GM18951 (cell line): ENCODE measurements at regions not wholly inside any gene's neighbourhood (a gene's known extent, or its start where the extent isn't known, plus 50 kb on each side); places are given as distances from the start of the nearest gene placed in this dataset.
"Not testable (repeated sequence)": the region's sequence is repeated elsewhere in the genome, so short reads cannot be mapped to it uniquely, and the experiment has no call there.

Source experiments
- POLR2A ChIP-seq: IDR thresholded peaks from 4 replicates; pipeline ENCODE4 v1.6.1; 2011; ENCODE audit warnings: mild to moderate bottlenecking; ENCODE audit not compliant: insufficient read length, insufficient read depth; ENCODE audit errors: extremely low read depth
- in situ Hi-C: fragments of 300-500 bp; cut with MboI; formaldehyde crosslinking; loops from one replicate; pipeline ENCODE4 v1.12.0; 2022; ENCODE audit warnings: low sequenced_read_pairs, mixed read lengths, inconsistent platforms; ENCODE audit not compliant: unreplicated experiment

DNA sequence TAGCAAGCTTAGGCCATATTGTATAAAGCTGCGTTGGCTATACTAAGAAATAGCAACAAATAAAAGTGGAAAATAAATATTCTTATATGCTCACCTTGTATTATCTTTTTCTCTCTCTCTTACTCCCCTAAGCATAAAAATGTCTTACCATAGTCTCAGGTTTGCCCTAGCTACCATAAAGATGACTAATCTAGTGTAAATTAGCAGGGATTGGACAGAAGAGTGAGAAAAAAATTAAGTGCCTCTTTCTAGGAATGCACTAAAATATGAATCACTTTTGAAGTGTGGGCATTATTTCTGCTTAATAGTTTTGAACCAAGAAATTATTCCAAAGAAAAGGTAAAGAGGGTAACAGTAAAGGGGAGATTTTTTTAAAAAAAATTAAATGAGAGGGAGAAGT lies 201.3 kb downstream of the HINT1 start:
- in situ Hi-C loops: no loop called here
- TF ChIP-seq POLR2A: no peak

DNA sequence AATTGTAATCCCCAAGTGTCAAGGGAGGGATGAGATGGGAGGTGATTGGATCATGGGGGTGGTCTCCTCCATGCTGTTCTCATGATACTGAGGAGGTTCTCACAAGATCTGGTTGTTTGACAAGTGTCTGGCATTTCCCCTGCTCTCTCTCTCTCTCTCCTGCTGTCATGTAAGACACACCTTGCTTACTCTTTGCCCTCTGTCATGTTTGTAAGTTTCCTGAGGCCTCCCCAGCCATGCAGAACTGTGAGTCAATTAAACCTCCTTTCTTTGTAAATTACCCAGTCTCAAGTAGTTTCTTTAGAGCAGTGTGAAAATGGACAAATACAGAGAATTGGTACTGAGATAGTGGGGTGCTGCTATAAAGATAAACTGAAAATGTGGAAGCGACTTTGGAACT lies 207.9 kb downstream of the HINT1 start:
- TF ChIP-seq POLR2A: no peak
- in situ Hi-C loops: no loop called here

- no peak for TF ChIP-seq POLR2A
- in situ Hi-C loops: no loop called here
These were observed 210.0 kb downstream of the HINT1 start for GRCh38 chr5:130955041-130955440.

- in situ Hi-C loops: no loop called here
- TF ChIP-seq POLR2A: no peak
These were observed 210.7 kb downstream of the HINT1 start for GRCh38 chr5:130954336-130954735.

DNA sequence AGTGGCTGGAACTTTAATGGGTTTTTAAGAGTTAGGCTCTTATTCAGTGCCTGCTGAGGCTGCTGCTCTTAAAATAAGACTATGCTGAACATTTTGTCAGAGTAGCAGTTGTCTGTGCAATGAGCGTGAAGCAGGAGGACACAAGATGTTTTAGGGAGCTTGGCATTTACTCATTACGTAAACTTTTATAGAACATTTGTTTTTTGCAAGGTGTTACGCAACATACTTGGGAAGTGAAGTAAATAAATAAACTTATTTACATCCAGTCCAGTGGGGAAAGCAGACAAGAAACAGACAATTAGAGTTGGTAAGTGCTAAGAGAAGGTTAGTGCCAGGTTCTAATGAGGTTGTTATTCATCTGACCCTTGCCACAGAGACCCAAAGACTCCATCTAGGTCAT lies 226.0 kb downstream of the HINT1 start:
- in situ Hi-C loops: no loop called here
- no peak for TF ChIP-seq POLR2A

DNA sequence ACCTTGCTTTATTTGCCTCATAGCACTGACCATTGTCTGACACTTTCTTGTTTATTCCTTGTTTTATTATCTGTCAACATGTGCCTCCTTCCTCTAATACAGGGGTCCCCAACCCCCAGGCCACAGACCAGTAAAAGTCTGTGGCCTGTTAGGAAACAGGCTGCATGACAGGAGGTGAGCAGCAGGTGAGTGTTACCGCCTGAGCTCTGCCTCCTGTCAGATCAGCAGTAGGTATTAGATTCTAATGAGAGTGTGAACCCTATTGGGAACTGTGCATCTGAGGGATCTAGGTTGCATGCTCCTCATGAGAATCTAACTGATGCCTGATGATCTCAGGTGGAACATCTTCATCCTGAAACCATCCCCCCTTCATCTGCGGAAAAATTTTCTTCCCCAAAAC lies 228.0 kb downstream of the HINT1 start:
- no peak for TF ChIP-seq POLR2A

GRCh38 chr5:130923543-130924124 lies 241.4 kb downstream of the HINT1 start:
- in situ Hi-C loops: no loop called here
- TF ChIP-seq POLR2A: no peak

More for the DNA sequence above, 228.0 kb downstream of the HINT1 start:
- in situ Hi-C loops: no loop called here

DNA sequence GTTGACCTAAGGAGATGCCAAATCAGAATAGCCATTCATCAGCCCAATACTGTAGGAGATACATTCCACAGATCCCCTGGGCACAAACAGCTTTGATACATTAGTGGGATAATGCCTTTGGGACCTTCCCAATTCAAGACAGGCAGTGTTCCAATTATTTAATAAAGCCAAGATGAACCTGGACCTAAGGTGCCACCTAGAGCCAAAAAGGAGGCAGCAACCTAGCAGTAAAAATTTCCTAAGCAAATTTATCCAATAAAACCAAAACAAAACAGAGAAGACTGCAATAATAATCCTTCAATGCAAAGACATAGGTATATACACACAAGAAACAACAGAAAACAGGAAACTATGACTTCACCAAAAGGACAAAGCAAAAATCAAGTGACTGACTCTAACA lies 253.0 kb downstream of the HINT1 start:
- in situ Hi-C loops: no loop called here
- no peak for TF ChIP-seq POLR2A

DNA sequence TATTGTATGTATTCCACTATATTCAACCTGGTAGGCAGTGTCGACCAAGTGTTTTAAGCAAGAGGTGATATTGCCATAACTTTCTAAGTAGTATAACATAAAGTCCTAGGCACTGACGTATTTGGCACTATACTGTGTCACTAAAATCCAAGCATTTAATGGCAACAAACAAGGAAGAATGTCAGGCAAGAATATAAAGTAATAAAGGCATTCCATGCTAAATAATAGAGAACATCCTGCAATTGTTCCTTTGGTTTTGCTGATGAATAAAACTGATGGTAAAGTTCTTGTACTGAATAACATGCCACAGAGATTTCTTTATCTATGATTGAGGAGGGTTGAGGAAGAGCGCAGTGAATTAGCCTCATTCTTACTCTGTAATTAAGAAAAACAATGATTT lies 256.9 kb downstream of the HINT1 start:
- TF ChIP-seq POLR2A: no peak
- in situ Hi-C loops: no loop called here

DNA sequence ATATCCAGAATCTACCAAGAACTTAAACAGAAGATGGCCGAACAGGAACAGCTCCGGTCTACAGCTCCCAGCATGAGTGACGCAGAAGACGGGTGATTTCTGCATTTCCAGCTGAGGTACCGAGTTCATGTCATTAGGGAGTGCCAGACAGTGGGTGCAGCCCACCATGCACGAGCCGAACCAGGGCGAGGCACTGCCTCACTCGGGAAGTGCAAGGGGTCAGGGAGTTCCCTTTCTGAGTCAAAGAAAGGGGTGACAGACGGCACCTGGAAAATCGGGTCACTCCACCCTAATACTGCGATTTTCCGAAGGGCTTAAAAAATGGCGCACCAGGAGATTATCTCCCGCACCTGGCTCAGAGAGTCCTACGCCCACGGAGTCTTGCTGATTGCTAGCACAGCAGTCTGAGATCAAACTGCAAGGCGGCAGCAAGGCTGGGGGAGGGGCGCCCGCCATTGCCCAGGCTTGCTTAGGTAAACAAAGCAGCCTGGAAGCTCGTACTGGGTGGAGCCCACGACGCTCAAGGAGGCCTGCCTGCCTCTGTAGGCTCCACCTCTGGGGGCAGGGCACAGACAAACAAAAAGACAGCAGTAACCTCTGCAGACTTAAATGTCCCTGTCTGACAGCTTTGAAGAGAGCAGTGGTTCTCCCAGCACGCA lies 267.4 kb downstream of the HINT1 start:
- in situ Hi-C loops: not testable (repeated sequence)

GRCh38 chr5:130897181-130897536 lies 267.9 kb downstream of the HINT1 start:
- in situ Hi-C loops: not testable (repeated sequence)

DNA sequence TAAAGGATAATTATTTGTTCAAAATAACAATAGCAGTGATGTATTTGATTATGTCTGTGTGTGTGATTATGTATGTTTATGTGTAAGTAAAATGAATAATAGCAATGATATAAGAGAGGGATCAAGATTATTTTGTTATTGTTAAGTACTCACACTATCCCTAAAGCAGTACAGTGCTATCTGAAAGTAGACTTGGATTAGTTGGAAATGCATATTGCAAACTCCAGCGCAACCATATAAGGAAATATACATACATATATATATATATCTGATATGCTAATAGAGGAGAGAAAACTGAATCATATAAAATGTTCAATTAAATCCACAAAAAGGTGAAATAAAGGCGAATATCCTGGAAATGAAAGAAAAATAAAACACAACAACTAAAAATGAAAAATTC lies 268.4 kb downstream of the HINT1 start:
- no peak for TF ChIP-seq POLR2A
- in situ Hi-C loops: no loop called here

GRCh38 chr5:130893006-130893405 lies 272.1 kb downstream of the HINT1 start:
- TF ChIP-seq POLR2A: no peak
- in situ Hi-C loops: no loop called here

DNA sequence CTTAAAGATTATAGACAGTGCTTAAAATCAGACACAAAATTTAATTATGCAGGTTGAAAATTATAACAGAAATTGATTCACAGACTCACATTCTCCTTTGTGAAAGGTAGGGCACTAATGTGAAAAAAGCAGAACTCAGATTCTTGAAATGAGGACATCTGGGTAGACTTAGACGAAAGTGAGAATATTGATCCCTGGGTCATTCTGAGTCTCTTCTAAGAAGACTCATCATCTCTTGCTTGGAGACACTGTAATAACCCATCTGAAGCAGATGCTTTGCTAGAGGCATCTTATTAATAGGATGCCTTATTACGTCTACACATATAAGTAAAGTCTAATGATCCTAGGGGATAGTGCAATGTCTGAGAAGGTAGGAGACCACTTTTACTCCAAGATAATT lies 274.4 kb downstream of the HINT1 start:
- in situ Hi-C loops: no loop called here
- no peak for TF ChIP-seq POLR2A

DNA sequence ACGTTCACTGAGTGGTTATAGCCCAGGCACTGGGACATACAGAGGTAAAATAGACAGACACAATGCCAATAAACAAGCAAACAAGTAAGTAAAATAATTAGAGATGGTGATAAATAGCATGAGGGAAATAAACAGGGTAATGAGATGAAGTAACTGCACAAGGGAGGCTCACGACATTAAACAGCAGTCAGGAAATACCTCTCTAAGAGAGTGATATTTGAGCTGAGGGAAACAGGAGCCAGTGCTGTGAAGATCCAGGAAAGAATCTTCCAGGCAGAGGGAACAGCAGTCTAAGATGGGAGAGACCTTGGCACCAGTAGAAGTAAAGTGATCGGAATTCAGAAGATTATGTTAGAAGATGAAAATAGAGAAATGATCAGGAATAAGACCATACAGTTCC lies 279.4 kb downstream of the HINT1 start:
- TF ChIP-seq POLR2A: no peak
- in situ Hi-C loops: no loop called here
